ACHN (cell line): ENCODE measurements at regions not wholly inside any gene's neighbourhood (a gene's known extent, or its start where the extent isn't known, plus 50 kb on each side); places are given as distances from the start of the nearest gene placed in this dataset.
"Not testable (repeated sequence)": the region's sequence is repeated elsewhere in the genome, so short reads cannot be mapped to it uniquely, and the experiment has no call there.

ENCODE experiments used
- DNase-seq: peaks from one replicate; pipeline ENCODE4 v3.0.0-alpha.2; 2015
- in situ Hi-C: cut with HindIII; loops from 2 replicates; pipeline ENCODE4 v1.10.0; 2017; ENCODE audit warnings: low sequenced_read_pairs, low pct_ligation_motif_present, low pct_unique_long_range_greater_than_20kb

DNA sequence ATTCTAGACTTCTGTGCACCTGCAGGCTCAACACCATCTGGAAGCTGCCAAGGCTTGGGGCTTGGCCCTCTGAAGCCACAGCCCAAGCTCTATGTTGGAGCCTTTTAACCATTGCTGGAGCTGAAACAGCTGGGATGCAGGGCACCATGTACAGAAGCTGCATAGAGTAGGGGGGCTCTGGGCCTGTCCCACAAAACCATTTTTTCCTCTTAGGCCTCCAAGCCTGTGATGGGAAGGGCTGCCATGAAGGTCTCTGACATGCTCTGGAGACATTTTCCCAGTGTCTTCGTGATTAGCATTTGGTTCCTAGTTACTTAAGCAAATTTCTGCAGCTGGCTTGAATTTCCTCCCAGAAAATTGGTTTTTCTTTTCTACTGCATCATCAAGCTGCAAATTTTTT lies 999.3 kb upstream of the GRIA3 start:
- in situ Hi-C loops, result no loop called here
- no peak for DNase-seq

DNA sequence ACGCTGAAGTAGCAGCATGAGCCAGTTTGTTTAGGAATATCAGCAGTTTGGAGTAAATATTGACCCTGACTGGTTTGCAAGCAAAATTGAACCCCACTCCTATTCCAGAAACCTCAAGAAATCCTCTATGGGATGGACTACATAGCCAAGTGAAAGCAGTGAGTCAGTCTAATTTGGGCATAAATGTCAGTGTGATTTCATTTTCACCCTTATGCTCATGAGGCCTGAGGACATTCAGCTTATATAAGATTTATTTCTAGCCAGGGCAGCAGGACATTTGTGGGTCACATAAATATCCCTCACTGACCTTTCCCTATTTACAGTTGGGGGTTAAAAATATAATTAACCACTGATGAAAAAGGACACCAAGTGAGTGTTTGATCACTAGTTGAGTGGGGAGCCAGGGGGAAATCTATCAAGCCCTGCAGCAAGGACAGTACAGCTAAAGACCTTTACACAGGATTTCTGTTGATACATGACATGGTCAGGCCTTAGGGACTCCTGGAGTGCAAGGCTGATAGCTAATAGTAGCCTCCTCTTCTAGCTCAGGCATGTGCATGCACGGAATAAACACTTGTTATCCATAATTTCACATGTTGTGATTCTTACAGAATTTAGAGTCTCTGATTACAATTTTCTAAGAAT lies 996.9 kb upstream of the GRIA3 start:
- in situ Hi-C loops, result no loop called here
- DNase-seq, result no peak

DNA sequence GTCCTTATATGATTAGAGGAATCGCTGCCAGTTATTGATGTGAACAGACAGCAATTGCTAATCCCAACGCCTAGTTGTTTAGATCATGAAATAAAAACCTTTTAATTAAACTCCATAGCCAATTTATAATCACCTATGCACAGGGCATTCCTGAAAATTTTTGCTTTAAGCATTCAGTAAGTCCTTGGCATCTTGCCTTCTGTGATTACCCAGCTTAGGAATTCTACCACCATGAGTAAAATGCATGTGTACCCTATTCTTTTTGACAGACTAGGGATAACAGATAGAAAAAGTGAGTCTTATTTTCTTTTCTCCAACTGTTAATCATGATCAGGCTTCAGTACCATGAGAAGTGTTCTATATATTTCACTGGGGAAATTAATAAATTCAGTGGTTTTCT lies 995.3 kb upstream of the GRIA3 start:
- in situ Hi-C loops, result no loop called here
- no peak for DNase-seq

DNA sequence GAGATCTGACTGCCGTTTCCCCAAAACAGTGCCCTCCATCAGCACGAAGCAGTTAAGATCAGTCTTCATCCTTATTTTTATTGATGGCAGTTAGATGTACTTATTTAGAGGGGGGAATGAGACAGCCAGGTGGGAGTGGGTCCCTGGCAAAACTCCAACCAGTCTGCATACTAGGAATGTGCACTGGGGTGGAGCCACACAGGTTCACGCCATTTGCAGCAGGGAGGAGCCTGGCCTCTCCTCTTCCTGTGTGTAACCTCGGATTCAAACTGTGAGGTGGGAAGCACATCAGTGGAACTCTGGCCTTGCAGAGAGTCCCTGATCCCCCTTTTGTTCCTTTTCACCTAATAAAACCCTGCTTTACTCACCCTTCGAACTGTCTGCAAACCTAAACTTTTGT lies 987.7 kb upstream of the GRIA3 start:
- no peak for DNase-seq
- in situ Hi-C loops, result no loop called here

DNA sequence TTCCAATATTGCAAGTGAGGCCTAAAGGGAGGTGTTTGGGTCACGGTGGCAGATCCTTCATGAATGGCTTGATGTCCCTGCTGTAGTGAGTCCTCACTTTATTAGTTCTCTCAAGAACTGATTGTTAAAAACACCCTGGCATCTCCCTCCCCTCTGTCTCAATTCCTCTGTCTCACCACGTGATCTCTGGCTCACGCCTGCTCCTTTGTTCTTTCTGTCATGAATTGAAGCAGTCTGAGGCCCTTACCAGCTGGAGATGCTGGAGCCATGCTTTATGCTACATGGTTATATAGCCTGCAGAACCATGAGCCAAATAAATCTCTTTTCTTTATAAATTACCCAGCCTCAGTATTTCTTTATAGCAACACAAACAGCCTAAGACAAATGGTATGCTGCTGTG lies 980.7 kb upstream of the GRIA3 start:
- no peak for DNase-seq
- in situ Hi-C loops, result no loop called here

DNA sequence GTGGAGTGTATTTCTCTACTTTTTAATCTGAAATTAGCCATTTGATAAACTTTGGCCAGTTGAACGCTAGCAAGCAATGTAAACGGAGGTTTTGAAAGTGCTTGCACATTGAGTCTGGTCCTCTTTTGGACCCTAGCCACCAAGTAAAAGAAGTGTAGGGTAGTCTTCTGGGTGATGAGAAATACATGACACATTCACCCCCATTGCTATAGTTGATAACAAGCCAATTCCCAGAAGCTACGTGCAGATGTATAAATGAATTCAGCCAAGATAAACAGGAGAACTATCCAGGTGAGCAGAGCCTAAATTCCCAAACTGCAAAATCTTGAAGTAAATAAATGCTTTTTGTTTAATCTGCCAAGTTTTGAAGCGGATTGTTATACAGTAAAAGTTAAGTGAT lies 965.4 kb upstream of the GRIA3 start:
- DNase-seq, result no peak
- in situ Hi-C loops, result no loop called here

DNA sequence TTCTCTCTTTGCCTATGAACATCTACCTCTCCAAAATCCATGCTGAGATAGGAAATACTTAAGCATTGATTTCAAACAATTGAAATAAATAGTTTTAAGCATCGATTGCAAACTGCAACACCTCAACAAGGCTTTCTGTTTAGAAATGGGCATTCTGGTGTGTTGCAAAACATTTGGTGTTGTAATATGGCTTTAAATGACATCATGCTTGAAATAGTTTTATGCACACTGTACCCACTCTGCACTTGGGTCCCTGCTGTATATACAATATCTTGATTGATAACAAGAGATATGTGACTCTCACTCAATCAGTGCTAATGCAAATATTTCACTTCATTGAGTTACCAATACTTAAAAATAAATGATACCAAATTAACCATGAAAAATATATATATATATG lies 964.9 kb upstream of the GRIA3 start:
- no peak for DNase-seq
- in situ Hi-C loops, result no loop called here

DNA sequence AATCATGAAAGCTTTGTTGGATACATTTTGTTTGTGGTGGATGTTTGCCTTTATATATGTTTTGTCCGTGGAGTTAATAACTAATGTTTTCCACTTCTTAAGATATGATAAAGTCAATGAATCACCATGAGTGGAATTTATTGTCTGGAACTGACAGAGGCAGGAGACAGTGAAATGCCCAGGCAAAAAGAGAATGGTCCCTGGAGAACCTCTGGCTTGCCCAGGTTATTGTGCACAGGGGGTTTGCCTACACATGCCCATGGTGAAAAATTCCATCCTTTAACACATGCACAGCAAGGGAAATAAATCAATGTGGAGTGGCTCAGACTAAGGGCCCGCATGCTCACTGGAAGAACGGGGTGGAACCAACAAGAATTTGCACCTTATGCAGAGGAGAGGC lies 964.3 kb upstream of the GRIA3 start:
- DNase-seq, result no peak
- in situ Hi-C loops, result no loop called here

DNA sequence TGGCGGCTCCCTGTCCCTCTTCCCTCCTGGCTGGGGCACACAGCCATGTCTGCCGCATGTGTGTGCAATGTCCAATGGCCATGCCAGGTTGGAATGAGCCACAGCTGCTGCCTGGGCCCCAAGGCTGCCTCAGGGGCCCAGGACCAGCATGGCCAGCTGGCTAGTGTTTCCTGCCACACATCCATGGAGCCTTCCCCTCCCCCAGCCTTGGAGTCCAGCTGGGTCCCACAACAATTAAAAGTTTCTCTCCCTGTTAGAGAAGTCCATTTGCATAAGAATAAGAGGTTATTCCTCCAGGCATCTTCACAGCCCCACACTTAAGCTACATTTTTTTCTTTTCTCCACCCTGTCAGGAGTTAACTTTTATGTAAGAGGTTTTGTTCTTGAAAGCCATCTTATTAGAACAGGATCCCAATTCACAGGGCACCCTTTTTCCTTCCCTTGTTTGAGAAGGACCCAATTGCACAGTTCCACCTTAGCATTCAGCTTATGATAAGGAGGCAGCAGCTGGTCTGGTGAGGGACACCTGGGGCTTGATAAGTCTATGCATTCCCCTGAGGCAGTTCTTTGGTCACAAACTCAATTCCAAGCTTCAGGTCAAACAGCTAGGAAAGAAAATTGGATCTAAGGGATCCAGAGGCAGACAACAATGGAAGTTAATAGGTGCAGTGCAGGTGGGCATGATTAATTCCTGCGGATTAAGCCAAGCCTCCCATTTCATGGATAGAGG lies 963.3 kb upstream of the GRIA3 start:
- DNase-seq, result no peak
- in situ Hi-C loops, result no loop called here

DNA sequence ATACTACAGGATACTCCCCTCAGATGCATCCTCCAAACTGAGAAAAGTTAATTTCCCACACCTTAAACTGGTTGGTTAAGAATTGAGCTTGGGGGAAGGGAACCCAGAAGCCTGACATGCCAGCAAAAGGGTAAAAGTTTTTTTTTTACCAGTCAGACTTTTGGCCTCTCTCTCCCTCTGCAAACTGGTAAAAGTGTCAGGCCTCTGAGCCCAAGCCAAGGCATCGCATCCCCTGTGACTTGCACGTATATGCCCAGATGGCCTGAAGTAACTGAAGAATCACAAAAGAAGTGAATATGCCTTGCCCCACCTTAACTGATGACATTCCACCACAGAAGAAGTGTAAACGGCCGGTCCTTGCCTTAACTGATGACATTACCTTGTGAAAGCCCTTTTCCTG lies 962.3 kb upstream of the GRIA3 start:
- in situ Hi-C loops, DNase-seq: not testable (repeated sequence)

DNA sequence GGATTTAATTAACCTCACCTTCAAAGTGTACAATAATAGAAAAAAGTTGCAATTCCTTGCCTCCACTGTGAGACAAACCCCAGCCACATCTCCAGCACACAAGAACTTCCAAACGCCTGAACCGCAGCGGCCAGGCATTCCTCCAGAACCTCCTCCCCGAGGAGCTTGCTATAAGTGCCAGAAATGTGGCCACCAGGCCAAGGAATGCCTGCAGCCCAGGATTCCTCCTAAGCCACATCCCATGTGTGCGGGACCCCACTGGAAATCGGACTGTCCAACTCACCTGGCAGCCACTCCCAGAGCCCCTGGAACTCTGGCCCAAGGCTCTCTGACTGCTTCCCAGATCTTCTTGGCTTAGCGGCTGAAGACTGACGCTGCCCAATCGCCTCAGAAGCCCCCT lies 959.9 kb upstream of the GRIA3 start:
- in situ Hi-C loops, DNase-seq: not testable (repeated sequence)

DNA sequence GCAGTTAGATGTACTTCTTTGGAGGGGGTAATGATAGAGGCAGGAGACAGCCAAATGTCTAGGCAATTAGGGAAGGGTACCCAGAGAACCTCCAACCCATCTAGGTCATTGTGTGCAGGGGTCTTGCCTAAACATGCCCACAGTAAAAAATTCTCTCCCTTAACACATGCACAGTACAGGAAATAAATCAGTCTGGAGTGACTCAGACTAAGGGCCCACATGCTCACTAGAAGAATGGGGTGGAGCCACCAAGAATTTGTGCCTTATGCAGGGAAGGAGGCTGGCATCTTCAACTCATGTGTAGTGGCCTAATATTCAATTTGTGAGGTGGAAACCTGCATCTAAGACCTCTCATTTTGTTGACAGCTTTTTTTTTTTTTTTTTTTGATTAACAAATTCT lies 945.3 kb upstream of the GRIA3 start:
- in situ Hi-C loops, result no loop called here
- no peak for DNase-seq

DNA sequence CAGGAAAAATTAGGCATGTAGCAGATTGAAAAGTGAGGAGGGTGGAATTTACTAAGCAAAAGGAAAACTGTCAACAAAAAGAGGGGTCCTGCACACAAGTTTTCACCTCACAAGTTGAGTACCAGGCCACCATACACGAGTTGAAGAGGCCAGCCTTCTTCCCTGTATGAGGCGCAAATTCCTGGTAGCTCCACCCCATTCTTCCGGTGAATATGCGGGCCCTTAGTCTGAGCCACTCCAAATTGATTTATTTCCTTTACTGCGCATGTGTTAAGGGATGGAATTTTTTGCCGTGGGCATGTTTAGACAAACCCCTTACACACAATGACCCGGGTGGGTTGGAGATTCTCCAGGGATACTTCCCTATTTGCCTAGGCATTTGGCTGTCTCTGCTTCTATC lies 942.1 kb upstream of the GRIA3 start:
- in situ Hi-C loops, result no loop called here
- DNase-seq, result no peak

DNA sequence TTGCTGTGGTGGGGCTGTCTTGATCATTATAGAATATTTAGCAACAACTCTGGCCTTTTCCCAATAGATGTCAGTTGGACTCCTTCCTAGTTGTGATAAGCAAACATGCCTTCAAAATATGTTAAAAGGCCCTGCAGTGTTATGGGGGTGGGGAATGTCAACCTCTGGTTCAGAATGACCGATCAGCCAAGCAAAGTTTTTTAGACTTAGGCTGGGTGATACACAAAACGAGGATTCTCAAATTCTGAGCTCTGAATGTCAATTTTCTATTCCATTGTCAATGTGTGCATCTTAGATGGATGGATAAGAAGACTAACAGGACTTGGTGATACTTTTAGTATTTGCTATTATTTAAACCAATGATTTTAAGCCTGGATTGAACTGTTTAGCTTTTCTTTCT lies 940.0 kb upstream of the GRIA3 start:
- in situ Hi-C loops, result no loop called here
- no peak for DNase-seq

DNA sequence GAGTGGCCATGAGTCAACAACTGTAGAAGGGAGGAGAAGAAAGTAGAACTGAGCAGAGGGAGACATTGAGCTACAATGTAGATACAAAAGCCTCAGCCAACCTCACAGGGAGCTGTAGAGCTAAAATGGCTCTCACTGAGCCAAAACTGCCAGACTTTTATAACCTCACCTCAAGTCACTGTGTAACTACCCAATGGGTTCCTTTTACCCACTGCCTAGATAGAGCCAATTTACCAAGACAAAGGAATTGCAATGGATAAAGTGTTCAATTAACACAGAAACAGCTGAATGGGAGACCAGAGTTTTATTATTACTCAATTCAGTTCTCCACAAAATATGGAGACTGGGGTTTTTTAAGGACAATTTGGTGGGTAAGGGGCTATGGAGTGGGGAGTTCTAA lies 938.9 kb upstream of the GRIA3 start:
- in situ Hi-C loops, result no loop called here
- no peak for DNase-seq

DNA sequence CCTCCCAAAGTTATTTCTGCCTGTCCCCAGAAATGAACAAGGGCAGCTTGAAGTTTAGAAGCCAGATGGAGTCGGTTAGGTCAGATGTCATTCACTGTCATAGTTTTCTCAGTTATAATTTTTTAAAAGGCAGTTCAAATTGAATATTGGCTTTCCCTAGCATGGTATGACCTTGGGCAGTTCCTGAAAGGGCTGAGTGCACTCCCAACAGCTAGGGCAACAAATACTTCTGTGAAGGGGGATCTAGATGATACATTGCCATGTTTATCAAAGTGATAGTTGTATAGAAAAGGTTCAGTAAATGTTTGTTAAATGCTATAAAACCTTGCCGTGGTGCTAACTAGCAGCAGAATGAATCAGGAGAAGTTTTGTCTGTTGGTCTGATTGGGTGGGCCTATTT lies 938.1 kb upstream of the GRIA3 start:
- in situ Hi-C loops, result no loop called here
- DNase-seq, result no peak

DNA sequence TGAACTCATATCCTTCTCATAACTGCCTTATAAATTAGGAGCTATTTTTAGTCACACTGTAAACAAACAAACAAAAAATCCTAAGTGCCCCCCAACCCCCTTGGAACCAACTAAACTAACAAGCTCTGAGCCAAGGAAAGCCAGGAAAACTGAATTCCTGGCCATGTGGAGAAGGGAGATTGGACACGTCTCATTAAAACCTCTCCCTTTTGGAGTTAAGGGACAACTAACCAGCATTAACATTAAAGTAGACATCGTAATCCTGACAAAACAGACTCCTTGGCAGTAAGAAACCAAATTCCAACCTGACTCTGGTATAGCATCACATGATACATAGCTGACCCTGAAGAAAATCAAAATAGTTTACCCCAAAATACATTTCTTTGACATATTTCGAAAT lies 937.1 kb upstream of the GRIA3 start:
- in situ Hi-C loops, result no loop called here

DNA sequence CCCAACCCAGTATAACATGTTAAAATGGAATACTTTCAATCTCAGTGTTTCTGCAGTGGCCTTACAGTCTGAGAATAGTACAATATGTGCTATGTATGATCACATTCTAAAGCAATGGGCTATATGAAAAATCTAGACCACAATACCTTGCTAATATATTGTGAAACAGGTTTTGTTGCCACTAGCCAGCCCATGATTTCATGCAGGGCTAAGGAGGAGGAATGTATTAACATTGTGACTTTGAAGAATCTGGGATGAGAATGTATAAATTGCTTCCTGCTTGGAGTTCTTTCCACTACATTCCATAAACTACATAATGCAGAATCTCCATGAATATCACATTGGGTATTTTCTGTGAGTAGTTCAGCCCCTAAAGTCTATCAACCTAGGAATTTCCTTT lies 935.4 kb upstream of the GRIA3 start:
- in situ Hi-C loops, result no loop called here

More for the DNA sequence above, 937.1 kb upstream of the GRIA3 start:
- no peak for DNase-seq

DNA sequence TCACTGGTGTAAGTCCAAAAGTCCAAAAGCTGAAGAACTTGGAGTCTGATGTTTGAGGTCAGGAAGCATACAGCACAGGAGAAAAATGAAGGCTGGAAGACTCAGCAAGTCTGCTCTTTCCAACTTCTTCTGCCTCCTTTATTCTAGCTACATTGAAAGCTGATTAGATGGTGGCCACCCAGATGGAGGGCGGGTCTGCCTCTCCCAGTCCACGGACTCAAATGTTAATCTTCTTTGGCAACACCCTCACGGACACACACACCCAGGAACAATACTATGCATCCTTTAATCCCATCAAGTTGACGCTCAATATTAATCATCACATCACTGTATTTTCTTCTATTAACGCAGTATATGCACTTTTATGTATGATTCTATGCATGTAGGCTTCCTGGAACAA lies 931.6 kb upstream of the GRIA3 start:
- DNase-seq, result no peak
- in situ Hi-C loops, result no loop called here

More for the DNA sequence above, 935.4 kb upstream of the GRIA3 start:
- no peak for DNase-seq

DNA sequence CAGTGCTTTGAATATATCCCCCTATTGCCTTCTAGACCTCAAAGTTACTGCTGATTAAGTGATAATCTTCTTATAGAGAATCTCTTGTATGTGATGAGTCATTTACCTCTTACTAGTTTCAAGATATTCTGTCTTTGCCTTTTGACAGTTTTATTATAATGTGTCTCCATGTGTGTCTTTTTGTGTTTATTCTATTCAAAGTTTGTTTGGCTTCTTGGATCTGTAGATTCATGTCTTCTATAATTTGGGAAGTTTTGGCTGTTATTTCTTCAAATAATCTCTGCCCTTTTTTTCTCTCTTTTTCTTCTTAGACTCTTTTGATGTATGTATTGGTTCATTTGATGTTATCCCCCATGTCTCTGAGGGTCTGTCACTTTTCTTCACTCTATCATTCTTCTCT lies 915.7 kb upstream of the GRIA3 start:
- in situ Hi-C loops, result no loop called here
- DNase-seq, result no peak
